ENCODE measurements at regions not wholly inside any gene's neighbourhood (a gene's known extent, or its start where the extent isn't known, plus 50 kb on each side); places are given as distances from the start of the nearest gene placed in this dataset.

DNA sequence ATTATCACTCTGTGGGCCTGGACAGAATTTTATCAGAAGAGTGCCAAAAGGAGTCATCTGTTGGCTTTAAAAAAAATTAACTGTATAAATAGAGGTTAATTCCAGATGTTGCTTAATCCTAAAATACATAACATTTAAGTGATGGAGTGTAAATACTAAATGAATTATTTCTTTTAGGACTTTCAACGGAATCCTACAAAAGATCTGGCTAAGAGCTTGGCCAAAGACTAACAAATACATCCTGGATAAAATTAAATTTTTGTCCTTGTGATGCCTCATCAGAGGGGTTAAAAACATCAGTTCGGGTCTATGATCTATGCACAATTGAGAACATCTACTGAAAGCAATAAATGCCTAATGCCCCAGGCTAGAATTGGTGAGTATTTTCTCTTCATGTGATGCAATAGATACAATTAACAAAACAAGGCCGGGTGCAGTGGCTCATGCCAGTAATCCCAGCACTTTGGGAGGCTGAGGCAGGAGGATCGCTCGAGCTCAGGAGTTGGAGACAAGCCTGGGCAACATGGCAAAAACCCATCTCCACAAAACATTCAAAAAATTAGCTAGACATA, 49.8 kb upstream of the RAP1B start:
- Histone ChIP-seq H3K9me2 (ENCODE audit: low read depth, low read length) (no peaks in the 10 kb centered on the region), H3K9ac (ENCODE audit: low read length) (no peak overlapping the region), H3F3A (ENCODE audit: insufficient read depth, low read length) (no peaks in the 10 kb centered on the region), H3K4me2 (ENCODE audit: low read length) (no peak overlapping the region), H2AFZ (ENCODE audit: low read length) (no peak overlapping the region), H3K4me3 (ENCODE audit: low read depth, low read length, poor library complexity, severe bottlenecking) (no peak overlapping the region), H3K79me2 (ENCODE audit: insufficient read depth, low read length) (no peaks in the 10 kb centered on the region), H3K36me3 (ENCODE audit: insufficient read depth, low read length) (no peaks in the 10 kb centered on the region), H3K27me3 (ENCODE audit: insufficient read depth, low read length) (no peaks in the 10 kb centered on the region), H3K4me1 (ENCODE audit: insufficient read depth, low read length, severe bottlenecking) (no peaks in the 10 kb centered on the region), H3K9me3 (ENCODE audit: low read length) (no peaks in the 10 kb centered on the region), H3K27ac (ENCODE audit: low read depth, low read length, poor library complexity, severe bottlenecking) (no peak overlapping the region), H4K20me1 (ENCODE audit: insufficient read depth, low read length) (no peaks in the 10 kb centered on the region)
- TF ChIP-seq CTCF (IDR thresholded peaks at IDR 0.05; ENCODE audit: low read length), result no peak
- no peak for TF ChIP-seq EZH2 (IDR thresholded peaks at IDR 0.05; ENCODE audit: borderline replicate concordance, low read length)
